ENCODE measurements at regions not wholly inside any gene's neighbourhood (a gene's known extent, or its start where the extent isn't known, plus 50 kb on each side); places are given as distances from the start of the nearest gene placed in this dataset.

DNA sequence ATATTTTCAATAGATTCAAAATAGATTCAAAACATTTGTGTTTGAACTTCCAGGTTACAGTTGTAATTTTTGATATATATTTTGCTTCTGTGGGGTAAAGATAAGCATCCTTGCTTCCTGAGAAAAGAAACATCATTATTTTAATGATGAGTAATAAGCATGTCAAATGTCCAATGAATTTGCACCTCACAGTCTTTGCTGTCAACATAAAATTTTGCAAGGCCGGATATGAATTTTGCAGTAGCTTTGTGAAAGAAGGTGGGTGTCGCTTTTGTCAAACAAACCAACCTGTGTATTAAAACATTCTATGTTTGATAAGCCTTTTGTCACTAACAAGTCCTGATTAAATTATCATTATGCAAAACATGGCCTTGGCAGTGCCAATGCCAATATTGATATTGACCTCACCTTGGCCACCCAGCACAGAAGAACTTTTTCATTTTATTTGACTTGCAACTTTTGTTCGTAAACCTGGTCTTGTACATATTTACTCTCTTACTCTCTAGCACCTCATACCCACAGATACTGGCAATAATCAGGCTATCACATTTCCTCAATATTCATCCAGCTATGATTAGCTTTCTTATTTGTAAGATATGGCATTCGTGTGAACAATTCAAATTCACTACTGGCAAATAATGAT, 645.0 kb upstream of the KLF4 start:
- Histone ChIP-seq H4K8ac (replicated peaks; ENCODE audit: insufficient read length, low read depth, low read length) (no peak overlapping the region), H3K27ac (ENCODE audit: insufficient read length, low read depth, low read length) (no peak overlapping the region), H2BK15ac (ENCODE audit: low read depth, low read length) (no peak overlapping the region), H2BK12ac (ENCODE audit: insufficient read length, low read depth, low read length) (no peak overlapping the region), H3K23me2 (ENCODE audit: insufficient read length, low read depth, low read length, poor library complexity, severe bottlenecking) (no peaks in the 10 kb centered on the region), H4K20me1 (ENCODE audit: control insufficient read depth, insufficient read depth, insufficient read length) (no peaks in the 10 kb centered on the region), H3K18ac (ENCODE audit: insufficient read length, low read depth, low read length) (no peak overlapping the region), H3K79me2 (ENCODE audit: insufficient read depth, low read length) (no peaks in the 10 kb centered on the region), H4K5ac (ENCODE audit: insufficient read length, low read depth, low read length) (no peak overlapping the region), H3K27me3 (ENCODE audit: insufficient read depth, low read length) (no peaks in the 10 kb centered on the region), H2AK5ac (ENCODE audit: insufficient read length, low read length) (no peak overlapping the region), H2BK20ac (ENCODE audit: low read depth, low read length, poor library complexity, severe bottlenecking) (no peak overlapping the region), H3T11ph (ENCODE audit: low read length) (no peak overlapping the region), H4K91ac (ENCODE audit: insufficient read length, low read depth, low read length) (no peak overlapping the region), H3K4me2 (ENCODE audit: insufficient read depth, insufficient read length, low read length) (no peak overlapping the region), H3K4ac (ENCODE audit: low read depth, low read length) (no peak overlapping the region), H3K9ac (ENCODE audit: extremely low read depth, insufficient read length, low read length) (no peak overlapping the region), H2BK120ac (ENCODE audit: low read depth, low read length, poor library complexity, severe bottlenecking) (no peak overlapping the region), H3K56ac (ENCODE audit: insufficient read length, low read depth, low read length) (no peak overlapping the region), H3K9me3 (ENCODE audit: control insufficient read depth, low read depth, low read length) (no peaks in the 10 kb centered on the region), H2AFZ (ENCODE audit: low read length) (no peak overlapping the region), H3K14ac (ENCODE audit: insufficient read depth, low read length) (no peak overlapping the region), H2BK5ac (ENCODE audit: insufficient read length, low read length) (no peak overlapping the region), H3K79me1 (ENCODE audit: insufficient read depth, low read depth, low read length, poor library complexity, severe bottlenecking) (no peaks in the 10 kb centered on the region), H3K4me1 (ENCODE audit: insufficient read depth, low read length) (peaks cover 6% of the 10 kb centered on the region; the same call in 1 of the 2 replicates), H3K23ac (ENCODE audit: insufficient read length, low read depth, low read length) (no peak overlapping the region)
- TF ChIP-seq, protein P1, sequence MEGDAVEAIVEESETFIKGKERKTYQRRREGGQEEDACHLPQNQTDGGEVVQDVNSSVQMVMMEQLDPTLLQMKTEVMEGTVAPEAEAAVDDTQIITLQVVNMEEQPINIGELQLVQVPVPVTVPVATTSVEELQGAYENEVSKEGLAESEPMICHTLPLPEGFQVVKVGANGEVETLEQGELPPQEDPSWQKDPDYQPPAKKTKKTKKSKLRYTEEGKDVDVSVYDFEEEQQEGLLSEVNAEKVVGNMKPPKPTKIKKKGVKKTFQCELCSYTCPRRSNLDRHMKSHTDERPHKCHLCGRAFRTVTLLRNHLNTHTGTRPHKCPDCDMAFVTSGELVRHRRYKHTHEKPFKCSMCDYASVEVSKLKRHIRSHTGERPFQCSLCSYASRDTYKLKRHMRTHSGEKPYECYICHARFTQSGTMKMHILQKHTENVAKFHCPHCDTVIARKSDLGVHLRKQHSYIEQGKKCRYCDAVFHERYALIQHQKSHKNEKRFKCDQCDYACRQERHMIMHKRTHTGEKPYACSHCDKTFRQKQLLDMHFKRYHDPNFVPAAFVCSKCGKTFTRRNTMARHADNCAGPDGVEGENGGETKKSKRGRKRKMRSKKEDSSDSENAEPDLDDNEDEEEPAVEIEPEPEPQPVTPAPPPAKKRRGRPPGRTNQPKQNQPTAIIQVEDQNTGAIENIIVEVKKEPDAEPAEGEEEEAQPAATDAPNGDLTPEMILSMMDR (conservative IDR thresholded peaks at IDR 0.05): no peak
- Mint-ChIP-seq H3K4me3 (no peak overlapping the region), H3K27me3 (ENCODE audit: low read depth) (no peaks in the 10 kb centered on the region), H3K4me1 (peaks cover 38 to 41% of the 10 kb centered on the region in 2 experiments), H3K27ac (no peak overlapping the region), H3K36me3 (ENCODE audit: insufficient read depth in 1 of 3, low read depth in 3 of 3) (no peaks in the 10 kb centered on the region; a peak in 1 of 7 replicates), H3K9me3 (no peaks in the 10 kb centered on the region; a peak in 1 of 5 replicates)
- no CpG with 5 or more reads among the region's 4 CpGs for WGBS (ENCODE audit: extremely low coverage, insufficient read length, low lambda C conversion rate)
- DNase-seq: no peak
